Spleen (tissue), 11 donors: ENCODE measurements at regions not wholly inside any gene's neighbourhood (a gene's known extent, or its start where the extent isn't known, plus 50 kb on each side); places are given as distances from the start of the nearest gene placed in this dataset.

Experiments used
- DNase-seq: peaks from one replicate; pipeline ENCODE4 v3.0.0-alpha.2; 2020
- H3K27ac ChIP-seq, 8 donors: fragments of 200-600 bp; sonication (generic) in 7 of 8; 1 replicate in 4 of 8; 2 replicates in 4 of 8; pipeline versions ENCODE4 v1.5.0 to v1.8.0; 2016 to 2021; ENCODE audit warnings: inconsistent platforms in 4 of 8, mild to moderate bottlenecking in 4 of 8, moderate library complexity in 1 of 8
- H3K27me3 ChIP-seq, 7 donors: fragments of 200-600 bp; sonication (generic) in 6 of 7; replicated peaks in 1 of 7; 1 replicate in 4 of 7; 2 replicates in 3 of 7; pipeline versions ENCODE4 v1.5.0 to v1.8.0; 2016 to 2021; ENCODE audit warnings: inconsistent platforms in 3 of 7, mild to moderate bottlenecking in 1 of 7
- H3K36me3 ChIP-seq, 6 donors: fragments of 200-600 bp; sonication (generic) in 5 of 6; 1 replicate in 4 of 6; 2 replicates in 2 of 6; pipeline versions ENCODE4 v1.5.0 to v1.8.0; 2016 to 2021; ENCODE audit warnings: inconsistent platforms in 2 of 6
- H3K4me1 ChIP-seq, 6 donors: fragments of 200-600 bp; sonication (generic) in 5 of 6; 1 replicate in 3 of 6; 2 replicates in 3 of 6; pipeline versions ENCODE4 v1.5.0 to v1.8.0; 2016 to 2021; ENCODE audit warnings: inconsistent platforms in 3 of 6
- H3K4me3 ChIP-seq, 8 donors: fragments of 200-600 bp; sonication (generic) in 7 of 8; 1 replicate in 4 of 8; 2 replicates in 4 of 8; pipeline versions ENCODE4 v1.5.0 to v1.8.0; 2016 to 2021; ENCODE audit warnings: inconsistent platforms in 4 of 8, mild to moderate bottlenecking in 4 of 8, moderate library complexity in 2 of 8
- H3K9me3 ChIP-seq, 8 donors: fragments of 200-600 bp; sonication (generic) in 7 of 8; 1 replicate in 4 of 8; 2 replicates in 4 of 8; pipeline versions ENCODE4 v1.5.0 to v1.8.0; 2016 to 2021; ENCODE audit warnings: inconsistent platforms in 4 of 8
- POLR2A ChIP-seq, 3 donors: fragments of 450-650 bp; IDR thresholded peaks; one replicate each; pipeline ENCODE4 v1.5.1; 2017; ENCODE audit warnings: antibody characterized with exemption in 3 of 3, mild to moderate bottlenecking in 1 of 3
- POLR2AphosphoS5 ChIP-seq, 3 donors: sonication (generic); formaldehyde crosslinking; IDR thresholded peaks; one replicate each; pipeline ENCODE4 v1.5.1; 2017; ENCODE audit warnings: antibody characterized with exemption in 3 of 3
- WGBS, 5 donors: extraction: QIAGEN DNeasy Blood & Tissue Kit in 3 of 5; methylation state at CpG; one replicate each; pipeline versions ENCODE4 v1.1.5 to v1.1.7; 2013 to 2018; 5-methylcytosine and 5-hydroxymethylcytosine counted together
- intact Hi-C: fragments of 100-400 bp; cut with DNase I; formaldehyde crosslinking; loops from one replicate; pipeline ENCODE4 v1.15.0; 2023; ENCODE audit warnings: low total_unique reads
- TF ChIP-seq, protein P1 (sequence below), 11 experiments: fragments of 200-600 bp in 7 of 11; fragments of 450-650 bp in 4 of 11; sonication (generic) in 4 of 11; IDR thresholded peaks in 8 of 11; conservative IDR thresholded peaks in 3 of 11; 1 replicate in 7 of 11; 2 replicates in 4 of 11; pipeline versions ENCODE4 v1.4.0 to v1.8.0; 2016 to 2021; ENCODE audit warnings: antibody characterized with exemption in 11 of 11, inconsistent platforms in 4 of 11, mild to moderate bottlenecking in 1 of 11
- donor health status: healthy with polysubstance abuse.
- donor health status: DM: no; HTN: no; CAD: no; lungs with moderate emphysema.
- donor health status: DM: no; HTN: no; CAD: no.
- donor health status: Bipolar disorder and iron deficiency.
- donor health status: healthy.
- donor health status: DM: no; HTN: no; CAD: no.
- donor health status: DM: yes; HTN: yes; CAD: no.

DNA sequence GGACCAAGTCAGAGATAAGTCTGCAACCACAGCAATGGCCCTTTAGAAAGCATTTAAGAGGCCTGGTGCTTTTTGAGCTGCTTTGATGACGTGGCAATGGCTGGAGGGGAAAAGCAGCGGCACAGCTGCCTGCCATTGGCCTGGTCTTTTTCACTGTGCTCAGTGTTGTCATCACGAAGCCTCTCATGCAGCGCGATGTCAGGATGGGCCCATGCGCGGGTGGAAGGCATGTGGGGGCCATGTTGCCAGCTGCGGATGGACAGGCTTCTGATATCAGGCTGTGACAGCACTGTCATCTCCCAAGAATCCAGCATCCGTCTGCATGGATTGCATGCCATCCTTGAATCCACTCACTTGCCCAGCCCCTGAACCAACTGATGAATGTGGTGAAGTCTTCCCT lies 204.5 kb downstream of the ACKR3 start:
- Histone ChIP-seq H3K27ac (no peak overlapping the region), H3K9me3 (no peaks in the 10 kb centered on the region), H3K27me3 (no peaks in the 10 kb centered on the region), H3K4me1 (no peaks in the 10 kb centered on the region), H3K4me3 (no peak overlapping the region), H3K36me3 (no peaks in the 10 kb centered on the region)
- WGBS, 5 donors = 71 to 96% (median 84%) methylated on average over 8 to 9 of the region's 9 CpGs
- no peak for TF ChIP-seq POLR2A (IDR thresholded peaks at IDR 0.05)
- TF ChIP-seq, protein P1, sequence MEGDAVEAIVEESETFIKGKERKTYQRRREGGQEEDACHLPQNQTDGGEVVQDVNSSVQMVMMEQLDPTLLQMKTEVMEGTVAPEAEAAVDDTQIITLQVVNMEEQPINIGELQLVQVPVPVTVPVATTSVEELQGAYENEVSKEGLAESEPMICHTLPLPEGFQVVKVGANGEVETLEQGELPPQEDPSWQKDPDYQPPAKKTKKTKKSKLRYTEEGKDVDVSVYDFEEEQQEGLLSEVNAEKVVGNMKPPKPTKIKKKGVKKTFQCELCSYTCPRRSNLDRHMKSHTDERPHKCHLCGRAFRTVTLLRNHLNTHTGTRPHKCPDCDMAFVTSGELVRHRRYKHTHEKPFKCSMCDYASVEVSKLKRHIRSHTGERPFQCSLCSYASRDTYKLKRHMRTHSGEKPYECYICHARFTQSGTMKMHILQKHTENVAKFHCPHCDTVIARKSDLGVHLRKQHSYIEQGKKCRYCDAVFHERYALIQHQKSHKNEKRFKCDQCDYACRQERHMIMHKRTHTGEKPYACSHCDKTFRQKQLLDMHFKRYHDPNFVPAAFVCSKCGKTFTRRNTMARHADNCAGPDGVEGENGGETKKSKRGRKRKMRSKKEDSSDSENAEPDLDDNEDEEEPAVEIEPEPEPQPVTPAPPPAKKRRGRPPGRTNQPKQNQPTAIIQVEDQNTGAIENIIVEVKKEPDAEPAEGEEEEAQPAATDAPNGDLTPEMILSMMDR (IDR thresholded peaks at IDR 0.05 in 8 of 11, conservative IDR thresholded peaks at IDR 0.05 in 3 of 11) = no peak
- no peak for TF ChIP-seq POLR2AphosphoS5 (IDR thresholded peaks at IDR 0.05)
- intact Hi-C loops = no loop called here
- no peak for DNase-seq

DNA sequence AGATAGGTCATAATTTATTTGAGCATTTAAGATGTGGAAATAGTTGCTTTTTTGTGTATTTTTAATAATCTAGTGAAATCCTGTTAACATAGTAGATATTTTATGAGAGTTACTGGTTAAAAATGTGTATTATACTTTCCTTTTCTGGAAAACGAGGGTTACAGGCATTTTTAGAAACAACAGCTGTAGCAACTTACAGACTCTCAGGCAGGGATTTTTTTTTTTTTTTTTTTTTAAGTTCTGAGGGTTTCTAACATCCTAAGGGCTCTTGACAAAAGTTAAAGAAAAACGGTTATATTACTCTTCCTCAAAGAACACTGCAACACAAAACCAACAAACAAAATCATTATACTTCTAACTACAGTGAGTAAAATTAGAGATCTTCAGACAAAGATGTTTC lies 205.9 kb downstream of the ACKR3 start:
- TF ChIP-seq POLR2A (IDR thresholded peaks at IDR 0.05) (no peak), POLR2AphosphoS5 (IDR thresholded peaks at IDR 0.05) (no peak)
- TF ChIP-seq, protein P1 (IDR thresholded peaks at IDR 0.05 in 8 of 11, conservative IDR thresholded peaks at IDR 0.05 in 3 of 11) = no peak
- Histone ChIP-seq H3K27ac (no peak overlapping the region), H3K4me3 (no peak overlapping the region), H3K36me3 (no peaks in the 10 kb centered on the region), H3K4me1 (no peaks in the 10 kb centered on the region), H3K9me3 (no peaks in the 10 kb centered on the region), H3K27me3 (no peaks in the 10 kb centered on the region)
- intact Hi-C loops = no loop called here
- DNase-seq = no peak
- WGBS, 5 donors = 38 to 54% (median 46%) methylated on average over 2 of the region's 2 CpGs

DNA sequence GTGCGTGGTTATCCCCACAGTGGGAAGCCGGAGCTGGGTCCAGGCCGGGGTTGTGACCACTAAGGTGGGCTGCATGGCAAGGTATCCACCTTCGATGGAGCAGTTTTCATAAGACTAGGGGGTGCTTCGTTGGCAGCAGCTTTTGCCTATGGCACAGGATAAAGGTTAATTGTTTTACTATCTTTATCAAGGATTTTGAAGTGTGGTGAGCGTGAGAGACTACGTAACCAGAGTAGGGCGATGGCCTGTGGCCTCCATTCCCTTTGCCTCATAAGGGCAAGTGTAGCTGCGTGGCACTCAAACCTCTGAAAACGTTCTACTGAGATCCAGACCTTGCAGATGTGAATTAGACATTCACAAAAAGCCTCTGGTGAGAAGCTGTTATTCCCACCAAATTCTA lies 206.6 kb downstream of the ACKR3 start:
- Histone ChIP-seq H3K9me3 (no peaks in the 10 kb centered on the region), H3K27me3 (no peaks in the 10 kb centered on the region), H3K4me3 (no peak overlapping the region), H3K36me3 (no peaks in the 10 kb centered on the region), H3K27ac (no peak overlapping the region), H3K4me1 (no peaks in the 10 kb centered on the region)
- 80 to 93% (median 88%) methylated on average over 10 of the region's 10 CpGs for WGBS, 5 donors
- no peak for DNase-seq
- intact Hi-C loops = no loop called here
- TF ChIP-seq, protein P1 (IDR thresholded peaks at IDR 0.05 in 8 of 11, conservative IDR thresholded peaks at IDR 0.05 in 3 of 11) = no peak
- TF ChIP-seq POLR2A (IDR thresholded peaks at IDR 0.05) (no peak), POLR2AphosphoS5 (IDR thresholded peaks at IDR 0.05) (no peak)

DNA sequence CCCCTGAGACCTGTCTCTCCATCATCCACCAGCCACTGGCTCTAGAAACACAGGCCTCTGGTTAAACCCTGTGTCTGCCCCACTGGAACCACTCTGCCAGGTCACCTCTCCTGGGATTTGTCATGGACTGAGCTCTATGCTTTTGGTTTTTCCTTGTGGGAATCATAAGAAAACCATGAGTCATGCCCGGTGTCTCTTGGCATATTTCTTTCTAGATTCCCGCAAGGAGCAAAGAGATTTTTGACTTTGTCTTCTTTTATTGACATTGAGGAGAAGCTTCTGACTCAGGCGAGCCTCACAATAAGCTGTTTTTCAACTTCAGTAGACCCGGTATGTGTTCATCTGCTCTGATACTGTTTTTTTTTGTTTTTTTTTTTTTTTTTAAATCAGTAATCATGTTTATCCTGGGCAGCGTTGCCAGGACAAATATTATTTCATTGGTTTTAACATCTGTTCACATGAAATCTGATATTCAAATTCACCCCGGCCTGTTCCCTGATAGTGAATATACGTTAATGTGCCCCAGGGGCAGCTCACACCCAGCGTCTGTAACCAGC lies 207.1 kb downstream of the ACKR3 start:
- DNase-seq = no peak
- WGBS, 5 donors = 85 to 95% (median 93%) methylated on average over 8 of the region's 8 CpGs
- intact Hi-C loops = no loop called here
- no peak overlapping the region for H3K27ac ChIP-seq
- H3K9me3 ChIP-seq = no peaks in the 10 kb centered on the region
- no peaks in the 10 kb centered on the region for H3K36me3 ChIP-seq
- peaks cover 0 to 3% (median 0%) of the 10 kb centered on the region in 7 donors for H3K27me3 ChIP-seq
- TF ChIP-seq POLR2AphosphoS5 (IDR thresholded peaks at IDR 0.05) (no peak), POLR2A (IDR thresholded peaks at IDR 0.05) (no peak)
- TF ChIP-seq, protein P1 (IDR thresholded peaks at IDR 0.05 in 8 of 11, conservative IDR thresholded peaks at IDR 0.05 in 3 of 11) = no peak
- no peak overlapping the region for H3K4me3 ChIP-seq
- no peaks in the 10 kb centered on the region for H3K4me1 ChIP-seq
